Psoas muscle (tissue), 7 donors: ENCODE measurements at regions not wholly inside any gene's neighbourhood (a gene's known extent, or its start where the extent isn't known, plus 50 kb on each side); places are given as distances from the start of the nearest gene placed in this dataset.

Source experiments
- ATAC-seq, 4 donors: fragments of 200-7000 bp; cut with Tn5 transposase; one replicate each; pipeline ENCODE4 v1.9.1; 2020; ENCODE audit warnings: moderate library complexity in 3 of 4, mild to moderate bottlenecking in 2 of 4
- DNase-seq, 2 donors: peaks; one replicate each; pipeline ENCODE4 v3.0.0-alpha.2; 2020
- H3K27ac ChIP-seq: fragments of 200-600 bp; one replicate; pipeline ENCODE4 v1.8.0; 2022
- H3K27me3 ChIP-seq, 3 donors: fragments of 200-600 bp in 1 of 3; one replicate each; pipeline versions ENCODE4 v1.6.1 to v1.8.0; 2013 to 2022; ENCODE audit warnings: low read length in 2 of 3, mild to moderate bottlenecking in 2 of 3, moderate library complexity in 1 of 3; ENCODE audit not compliant: insufficient read depth in 3 of 3
- H3K36me3 ChIP-seq, 2 donors: fragments of 200-600 bp in 1 of 2; one replicate each; pipeline versions ENCODE4 v1.6.1 to v1.8.0; 2013 to 2022; ENCODE audit warnings: low read depth in 1 of 2, mild to moderate bottlenecking in 1 of 2, moderate library complexity in 1 of 2; ENCODE audit not compliant: insufficient read depth in 1 of 2
- H3K4me1 ChIP-seq: fragments of 200-600 bp; one replicate; pipeline ENCODE4 v1.8.0; 2022
- H3K4me3 ChIP-seq: fragments of 200-600 bp; one replicate; pipeline ENCODE4 v1.8.0; 2022; ENCODE audit warnings: mild to moderate bottlenecking
- H3K9me3 ChIP-seq: fragments of 200-600 bp; one replicate; pipeline ENCODE4 v1.8.0; 2022
- CTCF ChIP-seq: fragments of 200-600 bp; IDR thresholded peaks from one replicate; pipeline ENCODE4 v1.8.0; 2022; ENCODE audit warnings: antibody characterized with exemption
- WGBS, 3 donors: extraction: QIAGEN DNeasy Blood & Tissue Kit; methylation state at CpG; one replicate each; pipeline versions ENCODE4 v1.1.6 to v1.1.7; 2013; 5-methylcytosine and 5-hydroxymethylcytosine counted together
- intact Hi-C, 2 donors: fragments of 100-400 bp; cut with DNase I; formaldehyde crosslinking; loops; one replicate each; pipeline versions ENCODE4 v1.11.0 to v1.14.2; 2022
- donor health status: healthy with polysubstance abuse.
- donor health status: DM: no; HTN: no; CAD: no; lungs with moderate emphysema.
- donor health status: Bipolar disorder and iron deficiency.
- donor health status: healthy.
- donor health status: DM: yes; HTN: yes; CAD: no.
- donor health status: DM: no; HTN: no; CAD: no.
- donor health status: DM: yes; HTN: yes; CAD: no.

GRCh38 chr21:35414507-35415139, 365.5 kb upstream of the RUNX1 start:
- no peak for TF ChIP-seq CTCF
- WGBS, 3 donors = 64 to 72% (median 66%) methylated on average over 7 of the region's 7 CpGs
- DNase-seq (no peak), ATAC-seq (no peak)
- Histone ChIP-seq H3K4me1 (no peaks in the 10 kb centered on the region), H3K9me3 (no peaks in the 10 kb centered on the region), H3K27me3 (peaks cover 0 to 4% (median 0%) of the 10 kb centered on the region in 3 donors), H3K36me3 (no peaks in the 10 kb centered on the region), H3K27ac (no peak overlapping the region), H3K4me3 (no peak overlapping the region)
- intact Hi-C loops = no loop called here

- TF ChIP-seq CTCF = no peak
- WGBS, 3 donors = 75 to 86% (median 78%) methylated on average over 3 of the region's 3 CpGs
- Histone ChIP-seq H3K4me1 (no peaks in the 10 kb centered on the region), H3K36me3 (no peaks in the 10 kb centered on the region), H3K4me3 (no peak overlapping the region), H3K27ac (no peak overlapping the region), H3K27me3 (peaks cover 0 to 4% (median 0%) of the 10 kb centered on the region in 3 donors), H3K9me3 (no peaks in the 10 kb centered on the region)
- intact Hi-C loops = no loop called here
- DNase-seq = no peak
- ATAC-seq = no peak
These were observed 365.0 kb upstream of the RUNX1 start for GRCh38 chr21:35414056-35414455.

- DNase-seq = no peak
- H3K4me1 ChIP-seq = no peaks in the 10 kb centered on the region
- H3K36me3 ChIP-seq = no peaks in the 10 kb centered on the region
- no peak overlapping the region for H3K4me3 ChIP-seq
- intact Hi-C loops = no loop called here
- H3K27me3 ChIP-seq = peaks cover 0 to 4% (median 0%) of the 10 kb centered on the region in 3 donors
- no peak for TF ChIP-seq CTCF
- no peaks in the 10 kb centered on the region for H3K9me3 ChIP-seq
- 94 to 98% (median 95%) methylated on average over 3 of the region's 3 CpGs for WGBS, 3 donors
- no peak for ATAC-seq
- H3K27ac ChIP-seq = no peak overlapping the region
These were observed 363.1 kb upstream of the RUNX1 start for GRCh38 chr21:35412231-35412630.

GRCh38 chr21:35411434-35411833, 362.3 kb upstream of the RUNX1 start:
- H3K9me3 ChIP-seq = no peaks in the 10 kb centered on the region
- H3K27me3 ChIP-seq = peaks cover 0 to 2% (median 0%) of the 10 kb centered on the region in 3 donors
- no peak for TF ChIP-seq CTCF
- no peaks in the 10 kb centered on the region for H3K36me3 ChIP-seq
- ATAC-seq (no peak), DNase-seq (no peak)
- WGBS, 3 donors = 92 to 94% (median 93%) methylated on average over 11 of the region's 11 CpGs
- no peak overlapping the region for H3K4me3 ChIP-seq
- H3K27ac ChIP-seq = no peak overlapping the region
- H3K4me1 ChIP-seq = no peaks in the 10 kb centered on the region
- intact Hi-C loops = no loop called here

- Histone ChIP-seq H3K4me3 (no peak overlapping the region), H3K27me3 (peaks cover 0 to 2% (median 0%) of the 10 kb centered on the region in 3 donors), H3K4me1 (no peaks in the 10 kb centered on the region), H3K36me3 (no peaks in the 10 kb centered on the region), H3K27ac (no peak overlapping the region), H3K9me3 (no peaks in the 10 kb centered on the region)
- TF ChIP-seq CTCF = no peak
- WGBS, 3 donors = 98 to 100% (median 100%) methylated on average over 1 of the region's 1 CpG
- ATAC-seq (no peak), DNase-seq (no peak)
- intact Hi-C loops = no loop called here
These were observed 361.6 kb upstream of the RUNX1 start for GRCh38 chr21:35410656-35411055.
